Adrenal gland (tissue), 5 donors: ENCODE measurements at regions not wholly inside any gene's neighbourhood (a gene's known extent, or its start where the extent isn't known, plus 50 kb on each side); places are given as distances from the start of the nearest gene placed in this dataset.

Experiments used
- POLR2A ChIP-seq, 2 donors: fragments of 450-650 bp; IDR thresholded peaks; one replicate each; pipeline ENCODE4 v1.6.1; 2017; ENCODE audit warnings: antibody characterized with exemption in 2 of 2, mild to moderate bottlenecking in 2 of 2, moderate library complexity in 1 of 2
- TF ChIP-seq, protein P1 (sequence below), 6 experiments: fragments of 450-650 bp in 4 of 6; fragments of 200-600 bp in 2 of 6; sonication (generic) in 1 of 6; IDR thresholded peaks; 1 replicate in 5 of 6; 2 replicates in 1 of 6; pipeline versions ENCODE4 v1.5.1 to v1.8.0; 2016 to 2021; ENCODE audit warnings: antibody characterized with exemption in 6 of 6, mild to moderate bottlenecking in 2 of 6, moderate library complexity in 1 of 6
- donor health status: DM: no; HTN: no; CAD: no.

DNA sequence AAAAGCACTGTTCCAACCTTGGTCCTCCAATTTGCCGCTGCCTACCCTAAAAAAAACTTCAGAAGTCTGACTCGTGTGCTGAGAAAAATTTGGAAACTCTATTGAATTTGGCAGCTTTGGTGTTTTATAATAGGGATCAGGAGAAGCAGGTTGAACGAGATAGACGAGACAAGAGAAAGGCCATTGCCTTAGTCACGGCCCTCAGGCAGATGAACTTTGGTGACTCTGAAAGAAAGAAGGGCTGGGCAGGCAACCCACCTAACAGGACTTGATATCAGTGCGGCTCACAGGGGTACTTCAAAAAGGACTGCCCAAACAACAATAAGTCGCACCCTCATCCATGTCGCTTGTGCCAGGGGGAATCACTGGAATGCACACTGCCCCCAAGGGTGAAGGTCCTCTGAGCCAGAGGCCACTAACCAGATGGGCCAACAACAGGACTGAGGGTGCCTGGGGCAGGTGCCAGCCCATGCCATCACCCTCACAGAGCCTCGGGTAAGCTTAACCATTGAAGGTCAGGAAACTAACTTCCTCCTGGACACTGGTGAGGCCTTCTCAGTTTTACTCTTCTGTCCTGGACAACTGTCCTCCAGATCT, 102.5 kb upstream of the SSTR1 start:
- TF ChIP-seq, protein P1, sequence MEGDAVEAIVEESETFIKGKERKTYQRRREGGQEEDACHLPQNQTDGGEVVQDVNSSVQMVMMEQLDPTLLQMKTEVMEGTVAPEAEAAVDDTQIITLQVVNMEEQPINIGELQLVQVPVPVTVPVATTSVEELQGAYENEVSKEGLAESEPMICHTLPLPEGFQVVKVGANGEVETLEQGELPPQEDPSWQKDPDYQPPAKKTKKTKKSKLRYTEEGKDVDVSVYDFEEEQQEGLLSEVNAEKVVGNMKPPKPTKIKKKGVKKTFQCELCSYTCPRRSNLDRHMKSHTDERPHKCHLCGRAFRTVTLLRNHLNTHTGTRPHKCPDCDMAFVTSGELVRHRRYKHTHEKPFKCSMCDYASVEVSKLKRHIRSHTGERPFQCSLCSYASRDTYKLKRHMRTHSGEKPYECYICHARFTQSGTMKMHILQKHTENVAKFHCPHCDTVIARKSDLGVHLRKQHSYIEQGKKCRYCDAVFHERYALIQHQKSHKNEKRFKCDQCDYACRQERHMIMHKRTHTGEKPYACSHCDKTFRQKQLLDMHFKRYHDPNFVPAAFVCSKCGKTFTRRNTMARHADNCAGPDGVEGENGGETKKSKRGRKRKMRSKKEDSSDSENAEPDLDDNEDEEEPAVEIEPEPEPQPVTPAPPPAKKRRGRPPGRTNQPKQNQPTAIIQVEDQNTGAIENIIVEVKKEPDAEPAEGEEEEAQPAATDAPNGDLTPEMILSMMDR (IDR thresholded peaks at IDR 0.05): no peak
- no peak for TF ChIP-seq POLR2A (IDR thresholded peaks at IDR 0.05)
